DMS79 treated with DMSO at 0.1 percent for 48 hours (cell line): ENCODE measurements at regions not wholly inside any gene's neighbourhood (a gene's known extent, or its start where the extent isn't known, plus 50 kb on each side); places are given as distances from the start of the nearest gene placed in this dataset.
"Not testable (repeated sequence)": the region's sequence is repeated elsewhere in the genome, so short reads cannot be mapped to it uniquely, and the experiment has no call there.

Experiments
- DNase-seq: peaks from one replicate; lab custom pipeline; 2025; lab: John Stamatoyannopoulos, UW

DNA sequence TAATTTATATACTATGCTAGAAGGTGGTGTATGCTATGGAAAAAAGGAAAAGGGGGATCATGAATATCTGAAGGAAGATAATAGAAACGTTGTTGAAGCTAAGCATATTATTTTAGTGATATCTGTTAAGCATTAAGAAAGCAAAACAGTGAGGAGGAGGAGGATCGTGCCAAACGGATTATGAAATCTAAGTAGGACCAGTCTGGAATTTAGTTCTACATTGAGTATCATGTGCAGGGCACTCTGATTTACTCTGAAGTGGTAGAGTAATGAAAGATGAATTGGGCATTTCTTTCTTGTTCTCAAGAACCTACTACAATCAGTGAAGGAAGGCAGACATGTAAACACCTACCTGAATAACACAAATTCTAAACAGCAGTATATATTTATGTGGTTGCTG, 195.3 kb downstream of the CYB561 start:
- DNase-seq = no peak

DNA sequence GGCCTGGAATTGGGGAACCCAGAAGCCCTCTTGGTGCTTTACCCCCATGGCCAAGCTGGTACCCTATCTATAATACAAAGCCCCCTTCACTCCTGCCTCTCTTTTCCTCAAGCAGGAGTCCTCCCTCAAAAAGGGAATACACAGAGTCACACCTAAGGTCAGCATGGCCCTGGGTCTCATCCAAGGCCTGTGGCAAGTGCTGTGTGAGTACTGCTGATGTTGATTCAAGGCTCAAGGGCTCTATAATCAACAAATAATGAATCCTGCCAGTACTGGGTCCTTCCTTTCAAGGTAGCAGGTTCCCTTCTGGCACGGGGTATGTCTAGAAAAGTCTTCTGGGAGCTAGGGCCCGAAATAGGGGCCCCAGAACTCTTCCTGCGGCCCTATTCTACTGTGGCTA, 187.3 kb downstream of the CYB561 start:
- DNase-seq = no peak

- DNase-seq = no peak
Observed at GRCh38 chr17:63262751-63263476, 183.2 kb downstream of the CYB561 start.

GRCh38 chr17:63265526-63265925, 180.6 kb downstream of the CYB561 start:
- no peak for DNase-seq

GRCh38 chr17:63267846-63268245, 178.3 kb downstream of the CYB561 start:
- DNase-seq = no peak

GRCh38 chr17:63268827-63269226, 177.3 kb downstream of the CYB561 start:
- DNase-seq = no peak

DNA sequence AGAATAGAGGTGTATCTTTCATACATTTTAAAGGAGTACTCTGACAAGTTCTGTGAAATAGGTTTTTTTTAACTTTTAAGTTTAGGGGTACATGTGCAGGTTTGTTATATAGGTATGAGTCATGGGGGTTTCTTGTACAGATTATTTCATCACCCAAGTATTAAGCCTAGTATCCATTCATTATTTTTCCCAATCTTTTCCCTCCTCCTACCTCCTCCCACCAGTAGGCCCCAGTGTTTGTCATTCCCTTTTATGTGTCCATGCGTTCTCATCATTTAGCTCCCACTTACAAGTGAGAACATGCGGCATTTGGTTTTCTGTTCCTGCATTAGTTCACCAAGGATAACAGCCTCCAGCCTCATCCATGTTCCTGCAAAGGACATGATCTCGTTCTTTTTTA, 175.5 kb downstream of the CYB561 start:
- DNase-seq = no peak

DNA sequence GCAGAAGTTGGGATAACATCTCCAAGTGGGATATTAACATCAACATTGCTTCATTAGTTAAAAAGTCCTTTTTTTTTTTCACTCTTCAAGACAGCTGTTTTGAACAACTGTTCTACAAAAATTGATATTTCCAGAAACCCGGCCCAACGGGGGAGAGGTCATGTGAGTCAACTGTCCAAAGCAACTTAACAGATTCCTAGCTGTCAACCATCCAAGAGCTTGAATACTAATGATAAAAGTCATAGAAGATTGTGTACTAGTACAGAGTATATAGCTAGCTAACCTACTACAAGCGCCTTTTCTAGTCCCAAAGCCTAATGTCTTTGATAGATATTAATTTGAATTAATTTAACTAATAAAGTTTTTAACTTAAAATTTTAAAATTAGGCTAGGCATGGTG, 172.0 kb downstream of the CYB561 start:
- DNase-seq = no peak

GRCh38 chr17:63275318-63275970, 170.7 kb downstream of the CYB561 start:
- no peak for DNase-seq

DNA sequence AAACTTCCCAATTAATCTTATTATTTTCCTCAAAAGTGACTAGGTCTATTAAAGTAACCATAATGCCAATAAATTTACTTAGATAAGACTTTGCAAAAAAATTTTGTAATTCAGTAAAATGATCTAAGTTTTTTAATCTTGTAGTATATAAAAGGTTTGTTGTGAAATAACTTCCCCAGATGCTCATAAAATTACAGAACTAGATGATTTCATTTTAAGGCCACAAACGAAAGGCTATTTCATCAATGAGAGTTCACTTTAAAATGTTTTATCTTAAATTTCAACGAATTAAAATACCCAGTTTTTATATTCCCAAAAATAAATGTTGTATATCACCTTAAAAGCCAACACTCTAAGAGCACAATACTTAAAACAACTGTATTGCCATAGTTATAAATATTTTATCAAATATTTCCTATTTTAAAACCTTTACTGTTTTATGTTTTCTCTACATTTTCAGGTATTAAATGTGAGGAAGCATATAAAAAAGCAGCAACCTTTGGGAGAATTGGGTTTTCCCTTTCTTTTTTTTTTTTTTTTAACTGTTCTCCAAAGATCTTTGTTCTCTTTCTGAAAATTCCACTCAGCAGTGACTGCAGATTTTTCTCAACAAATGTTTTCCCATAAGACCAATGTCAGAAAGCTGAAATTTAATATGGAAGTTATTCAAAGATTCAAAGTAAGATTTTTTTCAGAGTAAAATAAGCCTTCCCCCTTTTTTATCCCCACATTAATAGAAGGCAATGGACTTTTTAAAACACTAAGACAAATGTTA, 169.9 kb downstream of the CYB561 start:
- DNase-seq = no peak

- DNase-seq = no peak
Observed at GRCh38 chr17:63276821-63277220, 169.3 kb downstream of the CYB561 start.

GRCh38 chr17:63277629-63278028, 168.5 kb downstream of the CYB561 start:
- DNase-seq = no peak

GRCh38 chr17:63278728-63279442, 167.2 kb downstream of the CYB561 start:
- DNase-seq = no peak

- no peak for DNase-seq
Observed at GRCh38 chr17:63279498-63280230, 166.4 kb downstream of the CYB561 start.

GRCh38 chr17:63282455-63282854, 163.7 kb downstream of the CYB561 start:
- no peak for DNase-seq

GRCh38 chr17:63285551-63285950, 160.6 kb downstream of the CYB561 start:
- no peak for DNase-seq

GRCh38 chr17:63286254-63286653, 159.9 kb downstream of the CYB561 start:
- DNase-seq = no peak

- not testable (repeated sequence) for DNase-seq
Observed at GRCh38 chr17:63287006-63287405, 159.1 kb downstream of the CYB561 start.

- DNase-seq = no peak
Observed at GRCh38 chr17:63289931-63290330, 156.2 kb downstream of the CYB561 start.

- DNase-seq = no peak
Observed at GRCh38 chr17:63290351-63290750, 155.8 kb downstream of the CYB561 start.

- DNase-seq = no peak
Observed at GRCh38 chr17:63290784-63291183, 155.3 kb downstream of the CYB561 start.

DNA sequence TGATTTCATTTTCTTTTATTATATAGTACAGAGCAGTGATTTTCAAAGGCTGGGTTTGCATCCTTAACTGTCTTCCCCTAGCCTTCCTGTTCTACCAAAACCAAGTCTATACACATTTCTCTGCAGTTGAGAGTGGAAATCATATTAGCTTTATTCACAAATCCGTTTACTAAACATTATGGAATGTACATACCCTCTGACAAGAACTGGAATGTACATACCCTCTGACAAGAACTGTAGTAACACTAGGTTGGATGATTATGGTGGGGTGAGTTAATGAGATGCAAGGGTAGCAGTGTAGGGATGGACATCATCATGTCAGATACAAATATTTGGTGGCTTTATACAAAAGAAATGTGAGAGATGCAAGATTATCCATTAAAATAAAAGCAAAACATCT, 154.8 kb downstream of the CYB561 start:
- no peak for DNase-seq
